HG03442 (cell line): ENCODE measurements at regions not wholly inside any gene's neighbourhood (a gene's known extent, or its start where the extent isn't known, plus 50 kb on each side); places are given as distances from the start of the nearest gene placed in this dataset.
"Not testable (repeated sequence)": the region's sequence is repeated elsewhere in the genome, so short reads cannot be mapped to it uniquely, and the experiment has no call there.

Source experiments
- ATAC-seq: cut with Tn5 transposase; IDR thresholded peaks from one replicate; pipeline ENCODE4 v1.9.1; 2021; ENCODE audit warnings: mild to moderate bottlenecking, moderate library complexity; ENCODE audit not compliant: unreplicated experiment

DNA sequence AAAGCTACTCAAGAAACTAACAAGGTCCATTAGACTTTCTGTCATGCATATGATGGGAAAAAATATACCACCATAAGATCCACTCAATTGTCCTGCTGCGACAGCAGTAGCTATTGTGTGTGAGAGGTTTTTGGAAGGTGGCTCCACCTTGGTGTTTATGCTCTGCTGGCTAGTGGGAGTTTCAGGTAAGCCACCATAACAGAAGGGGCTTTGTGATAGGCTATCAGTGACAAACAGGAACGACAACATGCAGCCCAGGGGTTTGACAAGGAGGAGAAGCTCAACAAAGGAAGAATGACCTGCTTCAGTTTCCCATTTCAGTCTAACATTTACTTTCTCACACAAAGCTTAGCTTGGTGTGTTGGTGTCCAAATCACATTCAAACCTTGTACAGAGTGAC is 182.6 kb downstream of the ATOH1 start:
- ATAC-seq, result no peak

GRCh38 chr4:94014484-94015136 is 186.1 kb downstream of the ATOH1 start:
- ATAC-seq, result no peak

DNA sequence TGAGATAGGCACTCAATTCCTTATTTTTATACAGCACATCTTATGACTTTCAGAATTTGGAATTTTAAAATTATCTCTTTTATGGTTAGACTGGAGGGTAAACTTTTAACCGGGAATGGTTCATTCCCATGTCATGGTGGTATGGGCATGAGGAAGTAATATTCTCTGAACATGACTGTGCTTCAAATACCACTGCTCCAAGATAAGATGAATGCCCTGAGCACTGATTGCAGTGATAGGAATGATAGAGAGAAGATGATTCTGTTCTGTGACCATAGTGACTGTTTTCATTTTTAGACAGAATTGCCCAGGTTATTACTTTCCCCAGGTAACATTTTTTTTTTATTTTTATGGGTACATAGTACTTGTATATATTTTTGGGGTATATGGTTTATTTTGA is 187.4 kb downstream of the ATOH1 start:
- ATAC-seq, result no peak

DNA sequence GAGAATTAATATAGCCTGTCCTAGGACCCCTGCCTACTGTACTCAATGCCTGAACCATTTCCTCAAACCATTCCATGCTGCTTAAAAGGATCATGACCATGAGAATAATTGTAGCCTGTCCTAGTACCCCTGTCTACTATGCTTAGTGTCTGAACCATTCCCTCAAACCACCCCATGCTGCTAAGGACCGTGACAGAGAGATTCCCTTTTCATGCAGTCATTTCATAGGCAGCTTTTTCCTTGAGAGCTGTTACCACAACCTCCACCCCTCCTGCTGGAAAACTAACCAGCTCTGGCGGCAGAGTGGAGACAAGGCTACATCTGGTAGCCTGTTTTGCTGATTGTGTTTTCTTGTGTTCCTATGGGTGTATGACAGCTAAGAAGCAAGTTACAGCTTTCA is 174.9 kb upstream of the SMARCAD1 start:
- no peak for ATAC-seq

DNA sequence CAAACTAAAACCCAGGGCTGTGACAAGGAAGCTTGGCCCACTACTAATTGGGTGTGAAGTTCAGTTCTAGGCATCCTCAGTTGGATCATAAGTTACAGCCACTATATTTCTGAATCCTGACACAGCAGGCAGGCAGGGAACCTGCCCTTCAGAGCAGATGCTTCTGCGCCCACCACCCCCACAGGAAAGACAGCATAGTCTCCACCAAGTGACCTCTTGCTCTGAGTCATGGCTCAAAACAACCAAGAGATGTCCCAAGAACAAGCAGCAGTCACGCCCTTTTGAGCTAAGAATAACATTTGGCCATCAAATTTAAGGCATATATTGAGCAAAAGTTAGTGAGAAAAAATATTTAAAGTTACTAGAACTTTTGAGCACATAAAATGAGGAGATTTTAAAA is 170.7 kb upstream of the SMARCAD1 start:
- ATAC-seq, result peak; percentile 80

DNA sequence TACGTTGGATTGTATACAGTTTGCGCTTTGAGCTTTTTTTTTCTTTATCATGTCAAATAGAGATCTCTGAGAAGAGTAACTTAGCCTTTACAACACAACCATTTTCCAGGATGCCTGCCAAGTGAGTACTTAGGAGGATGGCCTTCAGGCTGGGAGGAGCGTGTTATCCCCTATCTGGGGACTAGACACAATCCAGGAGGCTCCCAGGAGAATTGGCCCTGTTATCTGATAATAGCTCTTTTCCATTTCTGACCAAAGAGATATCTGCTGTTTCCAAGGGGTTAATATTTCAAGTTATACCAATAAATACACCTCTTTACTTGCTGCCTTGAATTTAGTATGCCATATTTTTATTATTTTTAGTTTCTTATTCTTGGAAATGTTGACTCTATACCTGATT is 169.5 kb upstream of the SMARCAD1 start:
- ATAC-seq, result no peak

- ATAC-seq, result no peak
These were observed 168.4 kb upstream of the SMARCAD1 start for GRCh38 chr4:94039226-94039625.

GRCh38 chr4:94044471-94044870 is 163.2 kb upstream of the SMARCAD1 start:
- ATAC-seq, result not testable (repeated sequence)

DNA sequence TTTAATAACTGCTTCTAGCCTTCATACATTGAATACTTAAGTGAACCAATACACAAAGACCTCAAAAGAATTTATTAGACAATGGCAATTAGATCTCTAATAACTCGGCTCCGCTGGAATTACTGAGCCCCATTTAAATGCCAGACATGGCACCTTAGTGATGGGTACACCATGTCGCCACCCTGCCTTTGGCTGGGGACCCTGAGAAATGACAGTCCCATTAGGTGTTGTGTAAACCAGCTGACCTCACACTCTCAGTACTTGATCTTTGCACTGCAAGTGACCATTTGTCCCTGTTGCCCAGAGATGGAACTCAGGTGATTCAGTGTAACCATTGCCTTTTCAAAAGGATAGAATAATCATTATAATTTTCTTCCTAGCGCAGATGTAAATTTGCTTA is 144.6 kb upstream of the SMARCAD1 start:
- ATAC-seq, result no peak

GRCh38 chr4:94068753-94069719 is 138.6 kb upstream of the SMARCAD1 start:
- no peak for ATAC-seq

GRCh38 chr4:94076498-94076897 is 131.2 kb upstream of the SMARCAD1 start:
- no peak for ATAC-seq

GRCh38 chr4:94084155-94084554 is 123.5 kb upstream of the SMARCAD1 start:
- ATAC-seq, result no peak

DNA sequence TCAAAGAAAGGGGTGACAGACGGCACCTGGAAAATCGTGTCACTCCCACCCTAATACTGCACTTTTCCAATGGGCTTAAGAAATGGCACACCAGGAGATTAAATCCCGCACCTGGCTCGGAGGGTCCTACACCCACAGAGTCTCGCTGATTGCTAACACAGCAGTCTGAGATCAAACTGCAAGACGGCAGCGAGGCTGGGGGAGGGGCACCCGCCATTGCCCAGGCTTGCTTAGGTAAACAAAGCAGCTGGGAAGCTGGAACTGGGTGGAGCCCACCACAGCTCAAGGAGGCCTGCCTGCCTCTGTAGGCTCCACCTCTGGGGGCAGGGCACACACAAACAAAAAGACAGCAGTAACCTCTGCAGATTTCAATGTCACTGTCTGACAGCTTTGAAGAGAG is 108.5 kb upstream of the SMARCAD1 start:
- not testable (repeated sequence) for ATAC-seq

DNA sequence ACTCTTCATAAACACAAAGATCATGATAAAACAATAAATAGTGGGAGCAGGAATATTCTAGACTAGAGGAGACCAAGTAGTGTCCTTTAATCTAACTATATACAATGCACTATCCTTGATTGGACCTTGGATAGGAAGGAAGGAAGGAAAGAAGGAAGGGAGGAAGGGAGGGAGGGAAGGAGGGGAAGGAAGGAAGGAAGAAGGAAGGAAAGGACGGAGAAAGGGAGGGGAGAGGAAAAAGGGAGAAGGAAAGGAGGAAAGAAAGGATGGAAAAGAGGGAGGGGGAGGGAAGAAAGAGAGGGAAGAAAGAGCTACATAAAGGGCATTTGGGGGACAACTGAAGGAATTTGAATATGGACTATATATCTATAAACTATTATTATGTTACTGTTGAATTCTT is 95.0 kb upstream of the SMARCAD1 start:
- ATAC-seq, result no peak

GRCh38 chr4:94115687-94116086 is 92.0 kb upstream of the SMARCAD1 start:
- ATAC-seq, result no peak

DNA sequence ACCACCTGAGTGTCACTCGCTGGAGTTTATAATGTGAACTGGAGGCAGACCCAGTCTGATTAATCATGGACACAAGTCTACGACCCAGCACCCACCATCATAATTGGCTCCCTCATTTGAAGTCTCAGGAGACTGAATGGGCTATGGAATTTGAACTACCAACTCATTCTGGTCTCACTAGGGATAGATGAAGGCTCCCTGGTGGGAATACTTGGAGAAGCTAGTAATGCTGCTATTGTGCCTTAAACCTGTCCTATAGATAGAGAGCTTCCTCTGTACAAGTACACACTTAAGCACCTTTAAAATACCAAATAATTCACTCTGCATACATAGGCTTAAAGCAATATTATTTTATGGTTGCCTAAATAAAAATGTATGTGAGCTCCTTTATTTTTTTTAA is 90.8 kb upstream of the SMARCAD1 start:
- ATAC-seq, result no peak

DNA sequence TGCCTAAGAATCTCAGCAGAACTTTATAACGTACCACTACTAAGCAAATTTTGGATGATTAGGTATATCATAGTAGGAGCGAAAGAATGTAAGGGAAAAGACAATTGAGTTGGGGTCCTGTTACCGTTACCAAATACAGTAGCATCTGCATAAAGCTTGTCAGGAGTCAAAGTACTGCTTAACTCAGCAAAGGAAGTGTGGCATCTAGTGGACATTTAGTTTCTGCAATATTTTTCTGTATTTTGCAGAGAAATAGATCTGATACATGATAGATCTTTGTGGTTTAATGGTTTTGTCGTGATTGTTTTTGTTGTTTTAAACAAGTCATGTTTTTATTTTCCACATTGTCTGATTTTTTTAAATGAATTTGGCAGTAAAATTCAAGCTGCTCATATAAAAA is 81.0 kb upstream of the SMARCAD1 start:
- no peak for ATAC-seq

- ATAC-seq, result peak; percentile 81
These were observed 79.8 kb upstream of the SMARCAD1 start for GRCh38 chr4:94127707-94128328.

DNA sequence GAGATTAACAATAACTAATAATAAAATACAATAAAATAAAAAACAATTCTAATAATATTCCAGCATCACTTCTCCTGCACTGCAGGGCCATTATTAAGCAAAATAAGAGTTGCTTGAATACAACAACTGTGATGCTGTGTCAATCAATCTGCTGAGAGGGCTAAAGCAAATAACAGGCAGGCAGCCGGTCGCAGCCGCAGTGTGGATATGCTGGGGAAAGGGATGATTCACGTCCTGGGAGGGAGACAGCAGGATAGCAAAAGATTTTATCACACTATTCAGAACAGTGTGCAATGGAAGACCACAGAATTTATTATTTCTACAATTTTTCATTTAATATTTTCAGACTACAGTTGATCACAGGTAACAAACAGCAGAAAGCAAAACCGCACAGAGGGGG is 76.5 kb upstream of the SMARCAD1 start:
- no peak for ATAC-seq

DNA sequence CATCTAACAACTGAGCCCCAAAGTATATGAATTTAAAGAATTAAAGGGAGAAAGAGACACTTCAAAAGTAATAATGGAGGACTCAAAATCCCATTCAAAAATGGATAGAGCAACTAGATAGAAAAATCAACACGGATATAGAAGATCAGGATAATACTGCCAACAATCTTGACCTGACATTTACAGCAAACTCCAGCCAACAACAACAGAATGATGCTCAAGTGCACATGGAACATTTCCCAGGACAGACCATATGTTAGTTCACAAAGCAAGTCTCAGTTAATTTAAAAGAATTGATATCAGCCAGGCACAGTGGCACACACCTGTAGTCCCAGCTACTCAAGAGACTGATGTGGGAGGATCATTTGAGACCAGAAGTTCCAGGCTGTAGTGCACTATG is 72.0 kb upstream of the SMARCAD1 start:
- ATAC-seq, result no peak

DNA sequence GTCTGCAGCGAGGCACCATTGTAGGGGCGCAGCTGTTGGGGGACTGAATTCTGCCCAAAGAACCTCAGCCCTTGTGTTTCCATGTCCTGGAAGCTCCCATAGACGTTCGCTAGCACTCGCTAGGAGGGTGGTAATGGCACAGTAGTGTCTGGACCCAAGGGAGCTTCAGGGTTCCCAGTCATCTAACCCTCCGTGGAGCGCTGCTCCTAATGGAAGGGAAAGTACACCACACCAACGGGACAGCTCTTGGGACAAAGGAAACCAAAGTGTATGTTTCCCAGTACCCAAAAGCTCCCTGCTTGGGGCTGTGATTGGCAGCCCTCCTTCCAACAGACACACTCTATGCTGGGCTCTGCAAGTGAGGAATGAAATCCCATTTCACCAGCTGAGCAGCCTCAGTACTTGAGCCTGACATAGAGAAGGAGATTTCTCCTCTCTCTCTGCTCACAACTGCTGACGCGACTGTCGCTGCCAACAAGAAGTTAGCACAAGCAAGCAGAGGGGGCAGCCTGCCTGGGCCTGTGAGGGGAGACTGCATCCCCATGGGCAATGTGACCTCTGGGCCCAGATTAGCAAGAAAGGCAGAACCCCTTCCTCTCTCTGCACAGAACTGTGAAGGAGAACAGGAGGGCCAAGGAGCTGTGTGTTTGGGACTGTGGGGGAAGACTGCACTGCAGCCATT is 67.6 kb upstream of the SMARCAD1 start:
- no peak for ATAC-seq
